ENCODE measurements at regions not wholly inside any gene's neighbourhood (a gene's known extent, or its start where the extent isn't known, plus 50 kb on each side); places are given as distances from the start of the nearest gene placed in this dataset.

DNA sequence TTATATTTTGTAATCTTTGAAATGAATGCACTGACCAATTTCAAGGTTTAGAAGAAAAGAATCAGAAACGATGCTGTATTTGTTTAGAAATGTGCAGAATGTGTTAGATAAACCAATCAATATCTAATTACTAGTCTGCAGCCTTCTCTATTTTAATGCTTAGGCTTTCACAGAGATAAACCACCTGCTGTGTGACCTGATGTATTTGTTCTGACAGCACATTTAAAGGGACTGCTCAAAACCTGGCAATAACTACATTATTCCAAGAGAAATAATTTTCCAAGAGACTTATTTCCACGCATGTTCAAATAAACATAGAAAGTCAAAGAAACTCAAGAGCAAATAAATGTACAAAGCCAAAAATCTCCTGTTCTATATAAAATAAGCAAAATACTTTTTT is 641.6 kb upstream of the PCDH20 start:
- TF ChIP-seq, protein P1, sequence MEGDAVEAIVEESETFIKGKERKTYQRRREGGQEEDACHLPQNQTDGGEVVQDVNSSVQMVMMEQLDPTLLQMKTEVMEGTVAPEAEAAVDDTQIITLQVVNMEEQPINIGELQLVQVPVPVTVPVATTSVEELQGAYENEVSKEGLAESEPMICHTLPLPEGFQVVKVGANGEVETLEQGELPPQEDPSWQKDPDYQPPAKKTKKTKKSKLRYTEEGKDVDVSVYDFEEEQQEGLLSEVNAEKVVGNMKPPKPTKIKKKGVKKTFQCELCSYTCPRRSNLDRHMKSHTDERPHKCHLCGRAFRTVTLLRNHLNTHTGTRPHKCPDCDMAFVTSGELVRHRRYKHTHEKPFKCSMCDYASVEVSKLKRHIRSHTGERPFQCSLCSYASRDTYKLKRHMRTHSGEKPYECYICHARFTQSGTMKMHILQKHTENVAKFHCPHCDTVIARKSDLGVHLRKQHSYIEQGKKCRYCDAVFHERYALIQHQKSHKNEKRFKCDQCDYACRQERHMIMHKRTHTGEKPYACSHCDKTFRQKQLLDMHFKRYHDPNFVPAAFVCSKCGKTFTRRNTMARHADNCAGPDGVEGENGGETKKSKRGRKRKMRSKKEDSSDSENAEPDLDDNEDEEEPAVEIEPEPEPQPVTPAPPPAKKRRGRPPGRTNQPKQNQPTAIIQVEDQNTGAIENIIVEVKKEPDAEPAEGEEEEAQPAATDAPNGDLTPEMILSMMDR (IDR thresholded peaks at IDR 0.05), result no peak
- no peak for TF ChIP-seq POLR2A (IDR thresholded peaks at IDR 0.05)

Measured in ovary (tissue), 3 donors.